ENCODE measurements at regions not wholly inside any gene's neighbourhood (a gene's known extent, or its start where the extent isn't known, plus 50 kb on each side); places are given as distances from the start of the nearest gene placed in this dataset.

- no peak for TF ChIP-seq CTCF (IDR thresholded peaks at IDR 0.05; ENCODE audit: low read depth, low read length)
- no peak for TF ChIP-seq EZH2phosphoT487 (IDR thresholded peaks at IDR 0.05; ENCODE audit: low read depth)
Observed at GRCh38 chr11:95568281-95568680, 221.3 kb downstream of the FAM76B start.

Data from OCI-LY3 (cell line).